ENCODE measurements at regions not wholly inside any gene's neighbourhood (a gene's known extent, or its start where the extent isn't known, plus 50 kb on each side); places are given as distances from the start of the nearest gene placed in this dataset.
"Not testable (repeated sequence)": the region's sequence is repeated elsewhere in the genome, so short reads cannot be mapped to it uniquely, and the experiment has no call there.

DNA sequence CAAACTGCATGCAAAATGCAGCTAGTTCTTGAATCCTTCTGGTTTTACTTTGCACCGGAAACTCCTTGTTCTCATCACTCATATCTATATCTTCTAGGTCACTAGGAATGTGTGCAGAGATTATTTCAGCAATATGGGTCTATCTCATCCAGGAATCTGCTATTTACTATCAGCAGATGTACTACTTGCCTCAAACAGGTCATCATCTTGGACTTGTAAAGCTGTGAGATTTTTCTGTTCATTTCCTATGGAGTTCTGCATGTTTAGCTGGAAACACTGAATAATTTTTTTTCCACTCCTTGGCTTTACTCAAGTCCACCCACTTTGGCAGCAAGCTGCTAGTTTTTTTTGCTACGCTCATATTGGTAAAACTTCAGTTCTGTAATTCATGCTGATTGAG is 334.8 kb downstream of the RPIA start:
- TF ChIP-seq, protein P1, sequence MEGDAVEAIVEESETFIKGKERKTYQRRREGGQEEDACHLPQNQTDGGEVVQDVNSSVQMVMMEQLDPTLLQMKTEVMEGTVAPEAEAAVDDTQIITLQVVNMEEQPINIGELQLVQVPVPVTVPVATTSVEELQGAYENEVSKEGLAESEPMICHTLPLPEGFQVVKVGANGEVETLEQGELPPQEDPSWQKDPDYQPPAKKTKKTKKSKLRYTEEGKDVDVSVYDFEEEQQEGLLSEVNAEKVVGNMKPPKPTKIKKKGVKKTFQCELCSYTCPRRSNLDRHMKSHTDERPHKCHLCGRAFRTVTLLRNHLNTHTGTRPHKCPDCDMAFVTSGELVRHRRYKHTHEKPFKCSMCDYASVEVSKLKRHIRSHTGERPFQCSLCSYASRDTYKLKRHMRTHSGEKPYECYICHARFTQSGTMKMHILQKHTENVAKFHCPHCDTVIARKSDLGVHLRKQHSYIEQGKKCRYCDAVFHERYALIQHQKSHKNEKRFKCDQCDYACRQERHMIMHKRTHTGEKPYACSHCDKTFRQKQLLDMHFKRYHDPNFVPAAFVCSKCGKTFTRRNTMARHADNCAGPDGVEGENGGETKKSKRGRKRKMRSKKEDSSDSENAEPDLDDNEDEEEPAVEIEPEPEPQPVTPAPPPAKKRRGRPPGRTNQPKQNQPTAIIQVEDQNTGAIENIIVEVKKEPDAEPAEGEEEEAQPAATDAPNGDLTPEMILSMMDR (IDR thresholded peaks at IDR 0.05 in 4 of 5, conservative IDR thresholded peaks at IDR 0.05 in 1 of 5): not testable (repeated sequence)
- not testable (repeated sequence) for TF ChIP-seq POLR2A (IDR thresholded peaks at IDR 0.05)

Measured in gastrocnemius medialis (tissue), 4 donors.